ENCODE measurements at regions not wholly inside any gene's neighbourhood (a gene's known extent, or its start where the extent isn't known, plus 50 kb on each side); places are given as distances from the start of the nearest gene placed in this dataset.

- WGBS, 4 donors = 61 to 75% (median 69%) methylated on average over 2 of the region's 2 CpGs
- no peak for DNase-seq
- no peak for ATAC-seq
- H3K4me3 ChIP-seq = no peak overlapping the region
- no peak for TF ChIP-seq CTCF (IDR thresholded peaks at IDR 0.05)
- TF ChIP-seq POLR2A (IDR thresholded peaks at IDR 0.05) = no peak
- no peaks in the 10 kb centered on the region for H3K9me3 ChIP-seq
- peaks cover 0 to 25% (median 0%) of the 10 kb centered on the region in 9 donors for H3K27me3 ChIP-seq
- H3K36me3 ChIP-seq = no peaks in the 10 kb centered on the region
- H3K4me1 ChIP-seq = no peaks in the 10 kb centered on the region
- intact Hi-C loops (cut with DNase I) = no loop called here
- H3K27ac ChIP-seq = no peak overlapping the region
Measured at GRCh38 chr17:33838281-33838680, 416.8 kb upstream of the CCL2 start.

GRCh38 chr17:33847900-33848299, 407.2 kb upstream of the CCL2 start:
- H3K27me3 ChIP-seq = peaks cover 0 to 7% (median 0%) of the 10 kb centered on the region in 9 donors
- H3K27ac ChIP-seq = no peak overlapping the region
- ATAC-seq = no peak
- WGBS, 4 donors = 24 to 74% (median 43%) methylated on average over 4 of the region's 4 CpGs
- TF ChIP-seq CTCF (IDR thresholded peaks at IDR 0.05) (no peak), POLR2A (IDR thresholded peaks at IDR 0.05) (no peak)
- no peaks in the 10 kb centered on the region for H3K36me3 ChIP-seq
- H3K4me1 ChIP-seq = no peaks in the 10 kb centered on the region
- H3K9me3 ChIP-seq = no peaks in the 10 kb centered on the region
- no peak for DNase-seq
- intact Hi-C loops (cut with DNase I) = no loop called here
- H3K4me3 ChIP-seq = no peak overlapping the region

GRCh38 chr17:33848433-33848832, 406.7 kb upstream of the CCL2 start:
- intact Hi-C loops (cut with DNase I) = no loop called here
- TF ChIP-seq CTCF (IDR thresholded peaks at IDR 0.05) (no peak), POLR2A (IDR thresholded peaks at IDR 0.05) (no peak)
- DNase-seq (no peak), ATAC-seq (no peak)
- Histone ChIP-seq H3K27me3 (peaks cover 0 to 13% (median 0%) of the 10 kb centered on the region in 9 donors), H3K9me3 (no peaks in the 10 kb centered on the region), H3K4me3 (no peak overlapping the region), H3K27ac (no peak overlapping the region), H3K4me1 (no peaks in the 10 kb centered on the region), H3K36me3 (no peaks in the 10 kb centered on the region)
- WGBS, 4 donors = 75 to 82% (median 79%) methylated on average over 3 of the region's 3 CpGs

GRCh38 chr17:33854596-33854995, 400.5 kb upstream of the CCL2 start:
- H3K27me3 ChIP-seq = peaks cover 0 to 15% (median 0%) of the 10 kb centered on the region in 9 donors
- WGBS, 4 donors = 62 to 72% (median 70%) methylated on average over 2 of the region's 2 CpGs
- H3K4me1 ChIP-seq = no peaks in the 10 kb centered on the region
- intact Hi-C loops (cut with DNase I) = no loop called here
- no peak for DNase-seq
- H3K9me3 ChIP-seq = no peaks in the 10 kb centered on the region
- H3K4me3 ChIP-seq = no peak overlapping the region
- no peak overlapping the region for H3K27ac ChIP-seq
- no peak for TF ChIP-seq POLR2A (IDR thresholded peaks at IDR 0.05)
- no peak for TF ChIP-seq CTCF (IDR thresholded peaks at IDR 0.05)
- H3K36me3 ChIP-seq = no peaks in the 10 kb centered on the region
- ATAC-seq = no peak

All from heart left ventricle (tissue), 16 donors.